Lower leg skin (tissue), 3 donors: ENCODE measurements at regions not wholly inside any gene's neighbourhood (a gene's known extent, or its start where the extent isn't known, plus 50 kb on each side); places are given as distances from the start of the nearest gene placed in this dataset.

Experiments
- CTCF ChIP-seq, 3 donors: fragments of 450-650 bp; IDR thresholded peaks; one replicate each; pipeline ENCODE4 v1.5.1; 2016; ENCODE audit warnings: antibody characterized with exemption in 3 of 3, mild to moderate bottlenecking in 3 of 3, moderate library complexity in 2 of 3
- POLR2A ChIP-seq, 2 donors: fragments of 450-650 bp; IDR thresholded peaks; one replicate each; pipeline ENCODE4 v1.6.1; 2016 to 2017; ENCODE audit warnings: antibody characterized with exemption in 2 of 2, mild to moderate bottlenecking in 1 of 2, moderate library complexity in 1 of 2

GRCh38 chr13:90701264-90701663, 646.2 kb upstream of the MIR17HG start:
- no peak for TF ChIP-seq CTCF (IDR thresholded peaks at IDR 0.05)
- TF ChIP-seq POLR2A (IDR thresholded peaks at IDR 0.05) = no peak
